Coronary artery (tissue), 2 donors: ENCODE measurements at regions not wholly inside any gene's neighbourhood (a gene's known extent, or its start where the extent isn't known, plus 50 kb on each side); places are given as distances from the start of the nearest gene placed in this dataset.

ENCODE experiments used
- DNase-seq: peaks from one replicate; pipeline ENCODE4 v3.0.0-alpha.2; 2017; ENCODE audit warnings: low spot score
- H3K27ac ChIP-seq, 2 donors: fragments of 200-600 bp; sonication (generic); one replicate each; pipeline ENCODE4 v1.5.1; 2016 to 2019
- H3K4me3 ChIP-seq: fragments of 200-600 bp; sonication (generic); 2 replicates; pipeline ENCODE4 v1.5.1; 2016; ENCODE audit warnings: mild to moderate bottlenecking, moderate library complexity
- CTCF ChIP-seq: fragments of 200-600 bp; sonication (generic); IDR thresholded peaks from one replicate; pipeline ENCODE4 v1.5.1; 2019; ENCODE audit warnings: antibody characterized with exemption

GRCh38 chr13:104641309-104641708, 1575.1 kb upstream of the SLC10A2 start:
- no peak overlapping the region for H3K4me3 ChIP-seq
- no peak for DNase-seq
- H3K27ac ChIP-seq = no peak overlapping the region
- no peak for TF ChIP-seq CTCF

GRCh38 chr13:104635879-104636278, 1569.7 kb upstream of the SLC10A2 start:
- Histone ChIP-seq H3K4me3 (no peak overlapping the region), H3K27ac (no peak overlapping the region)
- no peak for DNase-seq
- TF ChIP-seq CTCF = no peak

GRCh38 chr13:104634016-104634415, 1567.8 kb upstream of the SLC10A2 start:
- DNase-seq = no peak
- TF ChIP-seq CTCF = no peak
- Histone ChIP-seq H3K27ac (no peak overlapping the region), H3K4me3 (no peak overlapping the region)

GRCh38 chr13:104632736-104633135, 1566.5 kb upstream of the SLC10A2 start:
- H3K27ac ChIP-seq = no peak overlapping the region
- no peak for TF ChIP-seq CTCF
- no peak overlapping the region for H3K4me3 ChIP-seq
- no peak for DNase-seq

- no peak overlapping the region for H3K4me3 ChIP-seq
- no peak for DNase-seq
- TF ChIP-seq CTCF = no peak
Measured at GRCh38 chr13:104625201-104625600, 1559.0 kb upstream of the SLC10A2 start.

GRCh38 chr13:104616990-104617389, 1550.8 kb upstream of the SLC10A2 start:
- no peak overlapping the region for H3K4me3 ChIP-seq
- no peak for TF ChIP-seq CTCF
- no peak overlapping the region for H3K27ac ChIP-seq
- no peak for DNase-seq

More at GRCh38 chr13:104625201-104625600, 1559.0 kb upstream of the SLC10A2 start:
- H3K27ac ChIP-seq = no peak overlapping the region

GRCh38 chr13:104614361-104615145, 1548.3 kb upstream of the SLC10A2 start:
- TF ChIP-seq CTCF = no peak
- no peak for DNase-seq
- no peak overlapping the region for H3K4me3 ChIP-seq
- no peak overlapping the region for H3K27ac ChIP-seq
